ENCODE measurements at regions not wholly inside any gene's neighbourhood (a gene's known extent, or its start where the extent isn't known, plus 50 kb on each side); places are given as distances from the start of the nearest gene placed in this dataset.

- Histone ChIP-seq H3K4me3 (no peak overlapping the region), H3K36me3 (no peaks in the 10 kb centered on the region), H3K27me3 (replicated peaks; ENCODE audit: insufficient read depth) (no peaks in the 10 kb centered on the region), H3K27ac (peak overlapping the region; percentile 87 to 89), H3K4me1 (ENCODE audit: control insufficient read depth in 1 of 2, low read depth in 2 of 2) (peaks cover 11 to 36% of the 10 kb centered on the region in 2 donors), H3K9me3 (no peaks in the 10 kb centered on the region)
- peak; percentile 14 for ATAC-seq (ENCODE audit: insufficient number of reproducible peaks, low FRiP score, low read depth)
- no peak for TF ChIP-seq CTCF (IDR thresholded peaks at IDR 0.05)
- DNase-seq (ENCODE audit: low spot score): no peak
Measured at GRCh38 chr1:228939001-228939691, 203.9 kb downstream of the RHOU start.

- peak overlapping the region in 1 of 2 donors; percentile 89 for H3K27ac ChIP-seq
- peaks cover 11 to 44% of the 10 kb centered on the region in 2 donors for H3K4me1 ChIP-seq (ENCODE audit: control insufficient read depth in 1 of 2, low read depth in 2 of 2)
- TF ChIP-seq CTCF (IDR thresholded peaks at IDR 0.05): no peak
- no peaks in the 10 kb centered on the region for H3K9me3 ChIP-seq
- DNase-seq (ENCODE audit: low spot score): no peak
- H3K4me3 ChIP-seq: no peak overlapping the region
- H3K36me3 ChIP-seq: no peaks in the 10 kb centered on the region
- H3K27me3 ChIP-seq (replicated peaks; ENCODE audit: insufficient read depth): no peaks in the 10 kb centered on the region
- no peak for ATAC-seq (ENCODE audit: insufficient number of reproducible peaks, low FRiP score, low read depth)
Measured at GRCh38 chr1:228939881-228940392, 204.7 kb downstream of the RHOU start.

GRCh38 chr1:228940526-228940925 lies 205.2 kb downstream of the RHOU start:
- H3K27ac ChIP-seq: no peak overlapping the region
- no peaks in the 10 kb centered on the region for H3K27me3 ChIP-seq (replicated peaks; ENCODE audit: insufficient read depth)
- DNase-seq (ENCODE audit: low spot score) (no peak), ATAC-seq (ENCODE audit: insufficient number of reproducible peaks, low FRiP score, low read depth) (no peak)
- TF ChIP-seq CTCF (IDR thresholded peaks at IDR 0.05): no peak
- no peaks in the 10 kb centered on the region for H3K36me3 ChIP-seq
- no peaks in the 10 kb centered on the region for H3K9me3 ChIP-seq
- H3K4me3 ChIP-seq: no peak overlapping the region
- H3K4me1 ChIP-seq (ENCODE audit: control insufficient read depth in 1 of 2, low read depth in 2 of 2): peaks cover 11 to 45% of the 10 kb centered on the region in 2 donors

- no peak for TF ChIP-seq CTCF (IDR thresholded peaks at IDR 0.05)
- no peak for DNase-seq (ENCODE audit: low spot score)
- no peak overlapping the region for H3K27ac ChIP-seq
- peaks cover 11 to 45% of the 10 kb centered on the region in 2 donors for H3K4me1 ChIP-seq (ENCODE audit: control insufficient read depth in 1 of 2, low read depth in 2 of 2)
- no peak overlapping the region for H3K4me3 ChIP-seq
- H3K27me3 ChIP-seq (replicated peaks; ENCODE audit: insufficient read depth): no peaks in the 10 kb centered on the region
- no peaks in the 10 kb centered on the region for H3K9me3 ChIP-seq
- H3K36me3 ChIP-seq: no peaks in the 10 kb centered on the region
- ATAC-seq (ENCODE audit: insufficient number of reproducible peaks, low FRiP score, low read depth): no peak
Measured at GRCh38 chr1:228940926-228941325, 205.6 kb downstream of the RHOU start.

GRCh38 chr1:228941666-228942065 lies 206.4 kb downstream of the RHOU start:
- no peak overlapping the region for H3K27ac ChIP-seq
- no peaks in the 10 kb centered on the region for H3K27me3 ChIP-seq (replicated peaks; ENCODE audit: insufficient read depth)
- no peak for DNase-seq (ENCODE audit: low spot score)
- no peak overlapping the region for H3K4me3 ChIP-seq
- TF ChIP-seq CTCF (IDR thresholded peaks at IDR 0.05): no peak
- H3K36me3 ChIP-seq: no peaks in the 10 kb centered on the region
- no peak for ATAC-seq (ENCODE audit: insufficient number of reproducible peaks, low FRiP score, low read depth)
- peaks cover 11 to 38% of the 10 kb centered on the region in 2 donors for H3K4me1 ChIP-seq (ENCODE audit: control insufficient read depth in 1 of 2, low read depth in 2 of 2)
- no peaks in the 10 kb centered on the region for H3K9me3 ChIP-seq

Measured in thoracic aorta (tissue), 2 donors.